H1 (cell line): ENCODE measurements at regions not wholly inside any gene's neighbourhood (a gene's known extent, or its start where the extent isn't known, plus 50 kb on each side); places are given as distances from the start of the nearest gene placed in this dataset.

Experiments
- ASH2L ChIP-seq: fragments of 200-600, 300-600 bp; sonication (generic); IDR thresholded peaks from one replicate; pipeline ENCODE4 v1.7.1; 2017; ENCODE audit warnings: low read length
- CHD2 ChIP-seq: IDR thresholded peaks from 2 replicates; pipeline ENCODE4 v1.6.1; 2012; ENCODE audit warnings: low read length, improper control_type of control experiment
- EZH2 ChIP-seq: fragments of 200-600 bp; sonication (generic); IDR thresholded peaks from 2 replicates; pipeline ENCODE4 v1.7.1; 2012; ENCODE audit warnings: low read depth, mild to moderate bottlenecking, moderate library complexity, low read length, inconsistent platforms; ENCODE audit not compliant: severe bottlenecking
- HDAC2 ChIP-seq, 2 experiments: fragments of 300-600 bp in 1 of 2; sonication (generic) in 1 of 2; IDR thresholded peaks; 2 replicates each; pipeline ENCODE4 v1.6.1; 2011 to 2012; ENCODE audit warnings: low read depth in 2 of 2, low read length in 2 of 2, mild to moderate bottlenecking in 2 of 2, moderate library complexity in 2 of 2, borderline replicate concordance in 1 of 2, inconsistent platforms in 1 of 2
- JUND ChIP-seq: IDR thresholded peaks from 2 replicates; pipeline ENCODE4 v1.6.1; 2011; ENCODE audit warnings: mild to moderate bottlenecking, improper control_type of control experiment, low read length
- KDM5A ChIP-seq: fragments of 200-600 bp; IDR thresholded peaks from 2 replicates; pipeline ENCODE4 v1.7.1; 2012; ENCODE audit warnings: mild to moderate bottlenecking, low read length, inconsistent platforms, mixed read lengths
- POLR2A ChIP-seq, 2 experiments: IDR thresholded peaks; 1 replicate in 1 of 2; 2 replicates in 1 of 2; pipeline ENCODE4 v1.6.1; 2011; ENCODE audit warnings: low read depth in 2 of 2, low read length in 2 of 2, mild to moderate bottlenecking in 2 of 2; ENCODE audit errors: control extremely low read depth in 1 of 2
- POU5F1 ChIP-seq: IDR thresholded peaks from 2 replicates; pipeline ENCODE4 v1.6.1; 2011; ENCODE audit warnings: low read depth, mild to moderate bottlenecking, low read length, moderate library complexity
- RFX5 ChIP-seq: IDR thresholded peaks from 2 replicates; pipeline ENCODE4 v1.6.1; 2011; ENCODE audit warnings: low read depth, low read length, improper control_type of control experiment, borderline replicate concordance
- SRF ChIP-seq: IDR thresholded peaks from 2 replicates; pipeline ENCODE4 v1.6.1; 2011; ENCODE audit warnings: mild to moderate bottlenecking, low read depth, low read length, moderate library complexity
- TF ChIP-seq, protein P1 (sequence below), 3 experiments: IDR thresholded peaks; 1 replicate in 2 of 3; 2 replicates in 1 of 3; pipeline versions ENCODE4 v1.5.1 to v1.6.1; 2011; ENCODE audit warnings: low read length in 3 of 3, mild to moderate bottlenecking in 3 of 3, inconsistent platforms in 2 of 3, low read depth in 1 of 3, moderate library complexity in 1 of 3; ENCODE audit not compliant: insufficient read depth in 1 of 3; ENCODE audit errors: control extremely low read depth in 1 of 3

DNA sequence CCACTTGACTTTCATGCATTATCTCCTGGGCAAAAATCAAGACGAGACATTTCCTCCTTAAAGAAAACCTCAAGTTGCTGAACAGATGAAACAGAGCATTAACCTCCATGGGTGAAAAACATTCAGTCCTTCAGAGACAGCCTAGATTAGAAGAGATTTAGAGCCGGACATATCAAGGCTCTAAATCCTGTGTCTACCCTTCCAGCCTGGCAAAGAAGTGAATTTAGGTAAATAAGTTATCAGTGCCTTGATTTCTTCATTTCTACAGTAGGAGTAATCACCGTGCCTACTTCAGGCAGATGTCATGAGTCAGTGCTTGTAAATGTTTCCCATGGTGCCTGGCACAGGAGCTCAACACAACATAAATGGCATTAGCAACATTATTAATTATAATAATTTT lies 159.3 kb upstream of the PRICKLE2 start:
- TF ChIP-seq KDM5A (no peak), HDAC2 (IDR thresholded peaks at IDR 0.05; ENCODE audit: borderline replicate concordance in 1 of 2, low read depth in 2 of 2, low read length in 2 of 2) (no peak), JUND (no peak), EZH2 (no peak), SRF (no peak), POLR2A (IDR thresholded peaks at IDR 0.05; ENCODE audit: control extremely low read depth in 1 of 2, low read depth in 2 of 2, low read length in 2 of 2) (no peak), RFX5 (no peak), POU5F1 (no peak), CHD2 (no peak), ASH2L (no peak)
- TF ChIP-seq, protein P1, sequence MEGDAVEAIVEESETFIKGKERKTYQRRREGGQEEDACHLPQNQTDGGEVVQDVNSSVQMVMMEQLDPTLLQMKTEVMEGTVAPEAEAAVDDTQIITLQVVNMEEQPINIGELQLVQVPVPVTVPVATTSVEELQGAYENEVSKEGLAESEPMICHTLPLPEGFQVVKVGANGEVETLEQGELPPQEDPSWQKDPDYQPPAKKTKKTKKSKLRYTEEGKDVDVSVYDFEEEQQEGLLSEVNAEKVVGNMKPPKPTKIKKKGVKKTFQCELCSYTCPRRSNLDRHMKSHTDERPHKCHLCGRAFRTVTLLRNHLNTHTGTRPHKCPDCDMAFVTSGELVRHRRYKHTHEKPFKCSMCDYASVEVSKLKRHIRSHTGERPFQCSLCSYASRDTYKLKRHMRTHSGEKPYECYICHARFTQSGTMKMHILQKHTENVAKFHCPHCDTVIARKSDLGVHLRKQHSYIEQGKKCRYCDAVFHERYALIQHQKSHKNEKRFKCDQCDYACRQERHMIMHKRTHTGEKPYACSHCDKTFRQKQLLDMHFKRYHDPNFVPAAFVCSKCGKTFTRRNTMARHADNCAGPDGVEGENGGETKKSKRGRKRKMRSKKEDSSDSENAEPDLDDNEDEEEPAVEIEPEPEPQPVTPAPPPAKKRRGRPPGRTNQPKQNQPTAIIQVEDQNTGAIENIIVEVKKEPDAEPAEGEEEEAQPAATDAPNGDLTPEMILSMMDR (IDR thresholded peaks at IDR 0.05; ENCODE audit: control extremely low read depth in 1 of 3, insufficient read depth in 1 of 3, low read depth in 1 of 3, low read length in 3 of 3): no peak
